HTR-8/SVneo (cell line): ENCODE measurements at regions not wholly inside any gene's neighbourhood (a gene's known extent, or its start where the extent isn't known, plus 50 kb on each side); places are given as distances from the start of the nearest gene placed in this dataset.

Experiments used
- DNase-seq: peaks from one replicate; pipeline ENCODE4 v3.0.0; 2011; ENCODE audit warnings: low spot score, mixed read lengths; ENCODE audit not compliant: insufficient read length
- FAIRE-seq: peaks from 2 replicates; lab custom pipeline; 2011; peaks lifted over from hg19 to GRCh38; lab: Jason Lieb, UNC

DNA sequence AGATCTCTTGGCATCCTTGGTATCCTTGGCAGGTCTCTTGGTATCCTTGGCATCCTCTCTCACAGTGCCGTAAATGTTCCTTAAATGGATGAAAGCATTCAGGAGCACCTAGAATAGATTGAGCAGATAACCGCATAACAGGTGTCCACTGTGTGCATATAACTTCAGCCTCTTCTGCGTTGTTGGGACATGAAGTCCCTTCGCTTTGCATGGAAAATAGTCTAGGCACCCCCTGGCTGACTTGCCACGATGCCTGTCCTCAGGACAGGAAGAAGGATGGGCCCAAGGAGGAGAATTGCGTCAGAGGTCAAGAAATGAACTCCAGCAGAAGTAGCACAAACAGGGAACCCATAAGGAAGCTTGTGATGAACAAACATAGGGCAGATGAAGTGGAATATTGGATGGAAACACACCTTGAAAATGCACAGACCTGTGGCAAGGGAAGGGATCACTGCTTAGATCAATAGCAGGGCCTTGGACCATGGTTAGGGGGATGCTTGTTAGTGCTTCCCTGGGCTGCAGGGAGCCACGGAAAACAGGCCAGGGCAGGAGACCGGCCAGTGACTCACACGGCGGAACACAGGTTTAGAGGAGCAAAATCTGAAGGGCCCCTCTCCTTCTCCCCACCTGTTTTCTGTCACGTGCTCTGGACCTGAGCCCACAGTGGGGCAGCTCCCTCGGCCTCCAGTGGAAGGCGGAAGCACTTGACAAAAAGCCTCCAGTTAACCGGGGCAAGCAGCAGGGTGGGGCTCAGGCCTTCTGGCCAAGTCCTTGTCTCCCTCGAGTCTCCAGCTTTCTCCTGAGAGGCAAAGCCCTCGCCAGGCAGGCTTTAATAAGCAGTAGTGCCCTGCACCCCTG lies 99.2 kb upstream of the ASAP2 start:
- DNase-seq (no peak), FAIRE-seq (no peak)

- DNase-seq (no peak), FAIRE-seq (peak; percentile 20)
These were observed 100.1 kb upstream of the ASAP2 start for GRCh38 chr2:9106338-9107167.

GRCh38 chr2:9105601-9106337 lies 100.8 kb upstream of the ASAP2 start:
- FAIRE-seq, result peak; percentile 69
- no peak for DNase-seq

DNA sequence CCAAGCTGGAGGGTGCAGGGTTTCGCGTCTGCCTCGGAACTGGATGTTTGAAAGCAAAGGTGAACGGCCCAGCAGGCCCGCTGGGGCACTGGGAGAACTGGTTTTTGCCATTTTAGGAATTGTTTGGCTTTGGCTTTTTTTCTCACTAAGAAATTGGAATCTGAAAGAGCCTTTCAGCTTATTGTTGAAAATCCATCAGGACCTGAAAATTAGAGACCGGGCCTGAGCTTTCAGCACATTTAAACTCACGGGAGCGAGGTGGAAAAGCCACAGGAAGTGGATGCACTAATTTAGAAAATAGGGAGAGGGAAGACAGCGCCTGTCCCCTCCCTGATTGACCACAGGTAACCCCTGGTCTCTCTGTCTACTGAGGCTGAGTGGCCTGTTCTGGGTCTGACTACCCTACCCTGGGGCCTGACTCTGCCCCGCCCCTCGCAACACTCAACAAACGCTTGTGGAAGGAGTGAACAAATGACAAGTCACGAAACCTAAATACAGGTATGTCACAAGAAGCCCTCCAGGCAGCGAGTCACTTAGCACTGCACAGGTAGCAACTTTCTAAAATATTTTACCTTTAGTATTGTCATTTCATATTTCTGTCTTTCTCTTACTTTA lies 100.3 kb upstream of the MBOAT2 start:
- FAIRE-seq (no peak), DNase-seq (no peak)

DNA sequence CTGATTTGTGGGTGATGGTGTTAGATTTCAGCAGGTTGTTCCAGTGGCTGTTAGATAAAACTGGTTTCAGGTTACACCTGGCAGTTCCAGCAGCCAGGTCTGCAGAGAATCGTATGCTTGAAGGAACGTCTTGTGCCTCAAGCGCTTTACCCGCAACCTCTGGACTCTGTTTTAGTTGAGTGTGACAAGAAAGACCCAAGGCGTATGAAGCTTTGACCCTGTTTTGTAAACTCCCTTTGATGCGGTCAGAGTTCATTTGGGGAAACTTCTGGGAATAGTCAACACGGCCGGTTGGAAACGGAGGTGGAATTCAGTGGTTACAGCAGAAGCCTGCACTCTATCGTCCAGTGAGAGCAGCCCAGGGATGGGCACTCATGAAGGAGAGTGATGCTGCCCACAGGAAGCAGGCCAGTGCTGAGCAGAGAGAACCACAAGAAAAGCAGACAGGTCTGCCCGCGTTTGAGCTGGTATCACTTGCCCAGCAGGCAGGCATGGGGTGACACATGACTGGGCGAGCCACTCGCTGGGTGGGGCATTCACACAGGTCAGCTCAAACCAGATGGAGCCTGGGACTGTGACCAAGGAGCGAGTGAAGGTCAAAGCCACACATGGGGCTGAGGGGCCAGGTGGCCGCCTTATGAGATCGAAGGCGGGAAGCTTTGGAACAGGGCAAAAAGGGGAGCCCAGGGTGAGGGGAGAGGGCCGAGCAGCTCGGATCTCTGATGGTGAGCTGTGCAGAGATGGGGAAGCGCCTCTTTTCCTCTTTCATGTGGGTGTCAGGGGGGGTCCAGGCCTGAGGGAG lies 99.6 kb upstream of the MBOAT2 start:
- FAIRE-seq (no peak), DNase-seq (no peak)

DNA sequence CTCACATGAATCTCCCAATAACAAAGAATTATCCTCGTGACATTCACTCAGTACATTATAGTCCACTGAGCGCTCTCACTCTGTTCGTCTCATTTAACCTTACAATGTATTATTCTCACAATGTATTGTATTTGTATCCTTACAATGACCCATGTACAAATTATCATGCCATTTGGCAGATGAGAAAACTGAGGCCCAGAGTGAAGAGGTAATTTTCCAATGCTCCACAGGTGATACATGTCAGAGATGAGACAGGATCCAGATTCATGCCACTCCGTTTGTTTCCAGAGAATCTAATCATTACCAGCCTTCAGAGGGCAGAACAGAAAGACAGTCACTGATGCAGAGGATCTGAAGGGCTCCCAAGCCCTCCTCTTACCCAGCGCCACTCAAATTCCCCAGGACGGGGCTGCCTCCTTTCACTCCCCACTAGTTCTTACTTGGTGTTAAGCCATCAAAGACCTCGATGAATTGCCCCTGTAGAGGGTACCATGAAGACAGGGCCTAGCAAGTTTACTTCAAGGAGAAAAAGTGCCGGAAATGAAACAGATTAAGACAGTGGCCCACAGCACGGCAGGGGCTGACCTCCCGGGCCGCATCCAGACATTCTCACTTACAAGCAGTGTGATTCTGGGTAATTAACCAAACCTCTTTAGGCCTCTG lies 98.4 kb upstream of the MBOAT2 start:
- DNase-seq, result no peak
- no peak for FAIRE-seq

GRCh38 chr2:9100080-9100876 lies 96.8 kb upstream of the MBOAT2 start:
- DNase-seq (no peak), FAIRE-seq (no peak)

GRCh38 chr2:9099341-9099751 lies 95.9 kb upstream of the MBOAT2 start:
- DNase-seq, result no peak
- FAIRE-seq, result peak; percentile 40

GRCh38 chr2:9097892-9098291 lies 94.4 kb upstream of the MBOAT2 start:
- FAIRE-seq, result no peak
- no peak for DNase-seq

DNA sequence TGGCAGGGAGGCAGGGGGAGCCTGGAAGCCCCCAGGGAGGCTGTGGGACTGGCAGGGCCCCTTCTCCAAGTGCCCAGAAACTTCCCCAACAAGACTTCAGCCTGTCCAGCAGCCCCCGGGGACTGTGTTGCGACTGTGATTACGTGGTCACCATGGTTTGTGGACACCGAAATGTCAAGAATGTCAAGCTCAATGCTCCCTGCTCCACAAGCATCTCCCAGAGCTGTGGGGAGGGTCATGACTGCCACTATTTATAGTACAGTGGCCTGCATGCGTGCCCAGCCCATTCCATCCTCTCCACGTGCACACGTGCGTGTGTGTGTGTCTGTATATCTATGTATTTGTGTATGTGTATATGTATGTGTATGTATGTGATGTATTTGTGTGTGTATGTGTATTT lies 93.8 kb upstream of the MBOAT2 start:
- FAIRE-seq, result peak; percentile 85

DNA sequence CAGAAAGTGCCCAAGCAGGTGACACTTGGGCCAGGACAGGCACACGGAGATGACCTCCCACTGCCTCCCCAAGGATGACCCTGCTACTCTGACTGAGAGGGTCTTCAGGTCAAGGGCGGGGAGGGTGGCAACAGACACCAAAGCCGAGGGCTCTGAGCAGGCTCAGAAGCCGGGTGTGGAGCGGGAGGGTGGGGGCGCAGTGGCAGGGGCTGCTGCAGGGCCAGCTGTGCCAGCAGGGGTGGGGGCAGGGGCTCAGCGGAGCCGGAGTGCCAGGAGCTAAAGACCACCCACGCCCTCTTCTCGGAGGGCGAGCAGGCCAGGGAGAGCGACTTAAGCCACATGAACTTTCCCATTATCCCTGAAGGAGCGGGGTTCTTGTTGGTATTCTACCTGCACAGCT lies 93.3 kb upstream of the MBOAT2 start:
- FAIRE-seq, result no peak

More for the DNA sequence above, 93.8 kb upstream of the MBOAT2 start:
- no peak for DNase-seq

GRCh38 chr2:9095690-9096089 lies 92.2 kb upstream of the MBOAT2 start:
- DNase-seq (no peak), FAIRE-seq (no peak)

More for the DNA sequence above, 93.3 kb upstream of the MBOAT2 start:
- DNase-seq, result no peak

- no peak for DNase-seq
- FAIRE-seq, result no peak
These were observed 91.7 kb upstream of the MBOAT2 start for GRCh38 chr2:9095226-9095625.

GRCh38 chr2:9094117-9094516 lies 90.6 kb upstream of the MBOAT2 start:
- DNase-seq (no peak), FAIRE-seq (no peak)

- FAIRE-seq (no peak), DNase-seq (no peak)
These were observed 89.8 kb upstream of the MBOAT2 start for GRCh38 chr2:9093324-9093723.

GRCh38 chr2:9092383-9093282 lies 89.1 kb upstream of the MBOAT2 start:
- DNase-seq, result no peak
- peak; percentile 71 for FAIRE-seq

GRCh38 chr2:9091811-9092210 lies 88.3 kb upstream of the MBOAT2 start:
- FAIRE-seq, result no peak
- DNase-seq, result no peak
